Sigmoid colon (tissue), 4 donors: ENCODE measurements at regions not wholly inside any gene's neighbourhood (a gene's known extent, or its start where the extent isn't known, plus 50 kb on each side); places are given as distances from the start of the nearest gene placed in this dataset.

Source experiments
- CTCF ChIP-seq, 4 experiments: fragments of 450-650 bp in 3 of 4; fragments of 200-600 bp in 1 of 4; IDR thresholded peaks; one replicate each; pipeline ENCODE4 v1.5.1; 2016 to 2019; ENCODE audit warnings: antibody characterized with exemption in 4 of 4, mild to moderate bottlenecking in 3 of 4, moderate library complexity in 2 of 4
- EP300 ChIP-seq, 4 donors: sonication (generic); formaldehyde crosslinking; IDR thresholded peaks; one replicate each; pipeline ENCODE4 v1.6.1; 2017; ENCODE audit warnings: antibody characterized with exemption in 4 of 4
- POLR2A ChIP-seq, 2 donors: fragments of 450-650 bp; IDR thresholded peaks; one replicate each; pipeline ENCODE4 v1.6.1; 2016; ENCODE audit warnings: antibody characterized with exemption in 2 of 2, mild to moderate bottlenecking in 2 of 2, moderate library complexity in 2 of 2
- POLR2AphosphoS5 ChIP-seq, 4 donors: sonication (generic); formaldehyde crosslinking; IDR thresholded peaks; one replicate each; pipeline ENCODE4 v1.6.1; 2017; ENCODE audit warnings: antibody characterized with exemption in 4 of 4

DNA sequence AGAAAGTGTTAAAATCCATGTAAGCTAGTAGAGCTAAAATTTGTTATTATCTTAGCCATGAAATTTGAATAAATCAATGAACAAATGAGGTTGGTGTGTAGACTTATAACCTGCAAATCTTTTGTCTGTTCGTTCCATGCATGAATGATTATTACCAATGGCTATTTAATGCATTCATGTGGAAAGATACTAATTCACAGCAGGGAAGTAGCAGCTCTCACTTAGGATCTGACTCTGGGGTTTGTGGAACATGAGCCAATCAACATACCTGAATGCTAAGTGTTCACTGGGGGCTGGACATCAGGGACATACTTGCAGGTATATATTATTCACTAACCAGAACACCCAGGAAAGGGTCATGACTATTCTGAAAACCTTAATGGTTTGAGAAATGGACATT lies 444.1 kb downstream of the STIM2 start:
- TF ChIP-seq CTCF (IDR thresholded peaks at IDR 0.05) (no peak), POLR2A (IDR thresholded peaks at IDR 0.05) (no peak), POLR2AphosphoS5 (IDR thresholded peaks at IDR 0.05) (no peak), EP300 (IDR thresholded peaks at IDR 0.05) (no peak)
